ENCODE measurements at regions not wholly inside any gene's neighbourhood (a gene's known extent, or its start where the extent isn't known, plus 50 kb on each side); places are given as distances from the start of the nearest gene placed in this dataset.

DNA sequence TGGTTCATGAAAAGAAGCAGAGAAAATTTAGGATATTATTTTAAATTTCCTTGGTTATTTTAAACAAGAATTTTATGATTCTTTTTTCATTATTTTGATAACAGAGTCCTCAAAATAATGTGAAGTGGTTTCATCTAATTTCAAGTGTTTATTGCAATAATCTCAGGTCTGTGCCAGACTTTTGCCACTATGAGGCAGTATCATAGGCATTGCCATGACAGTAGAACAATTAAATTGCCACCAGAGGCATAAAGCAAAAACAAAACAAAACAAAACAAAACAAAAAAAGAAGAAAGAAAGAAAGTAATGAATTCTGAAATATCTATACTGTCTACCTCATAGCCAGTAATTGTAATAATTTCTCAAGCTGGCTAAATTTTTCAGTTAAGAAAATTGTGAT is 739.2 kb downstream of the KCTD8 start:
- no peak for TF ChIP-seq FOXM1 (IDR thresholded peaks at IDR 0.05; ENCODE audit: borderline replicate concordance)
- no peak for TF ChIP-seq FOXK2 (IDR thresholded peaks at IDR 0.05)
- TF ChIP-seq FOXA1 (IDR thresholded peaks at IDR 0.05): no peak
- TF ChIP-seq BHLHE40 (IDR thresholded peaks at IDR 0.05; ENCODE audit: borderline replicate concordance): no peak
- TF ChIP-seq ARNT (IDR thresholded peaks at IDR 0.05): no peak
- CTCF ChIA-PET: no interaction called here
- POLR2A ChIA-PET: no interaction called here
- no peak for DNase-seq (ENCODE audit: extremely low spot score)

DNA sequence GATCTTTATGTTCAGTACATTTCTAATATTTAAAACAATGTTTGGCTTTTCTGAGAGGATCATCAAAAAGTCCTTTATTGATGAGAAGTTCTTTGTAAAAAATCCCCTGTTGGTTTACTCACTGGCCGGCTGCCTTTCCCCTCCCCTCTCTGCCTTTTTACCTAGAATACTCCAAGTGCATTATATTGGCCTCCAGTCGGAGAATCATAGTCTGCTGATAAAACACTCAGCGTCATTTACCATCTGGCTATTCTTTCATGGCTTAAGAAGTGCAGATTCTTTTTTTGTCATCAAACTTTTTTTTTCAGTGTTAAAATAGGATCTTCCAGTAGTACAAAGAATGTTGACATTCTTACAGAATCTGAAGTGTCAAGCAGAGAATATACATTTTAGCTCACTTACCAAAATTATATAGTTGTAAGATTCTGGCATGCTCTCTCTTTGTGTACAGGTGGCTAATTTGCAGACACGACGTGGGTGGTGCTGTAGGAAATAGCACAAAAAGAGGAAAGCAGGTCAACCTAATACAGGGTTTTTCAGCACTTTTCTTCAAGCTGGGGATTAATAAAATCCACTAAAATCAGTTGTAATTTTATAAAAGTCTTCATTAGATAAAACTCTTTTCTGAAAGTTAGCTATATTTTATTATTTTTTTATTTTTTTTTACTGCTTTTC is 731.8 kb downstream of the KCTD8 start:
- TF ChIP-seq ZNF384 (IDR thresholded peaks at IDR 0.05) (no peak), FOXM1 (IDR thresholded peaks at IDR 0.05; ENCODE audit: borderline replicate concordance) (no peak), FOXK2 (IDR thresholded peaks at IDR 0.05) (no peak), TARDBP (IDR thresholded peaks at IDR 0.05) (no peak), FOXA1 (IDR thresholded peaks at IDR 0.05) (no peak), SP1 (IDR thresholded peaks at IDR 0.05) (no peak)
- POLR2A ChIA-PET: no interaction called here
- DNase-seq (ENCODE audit: extremely low spot score): no peak
- CTCF ChIA-PET: no interaction called here

DNA sequence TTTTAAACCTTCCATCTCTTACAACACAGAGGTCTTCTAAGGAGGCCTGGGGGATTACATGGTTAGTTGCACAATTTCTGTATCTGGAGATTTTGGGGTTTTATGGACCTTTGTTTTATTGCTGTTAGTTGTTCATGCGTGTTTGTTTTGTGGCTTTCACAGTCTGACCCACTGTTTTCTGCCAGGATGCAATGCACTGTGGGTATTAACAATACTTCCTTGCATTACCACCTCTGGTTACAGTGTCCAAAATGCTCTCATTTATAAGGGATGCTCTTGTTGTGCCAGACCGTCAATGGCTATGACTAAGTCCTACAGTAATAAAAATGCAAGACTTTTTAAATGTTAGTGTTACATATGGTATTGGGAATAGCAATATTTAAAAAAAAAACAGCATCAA is 730.2 kb downstream of the KCTD8 start:
- no peak for TF ChIP-seq HDGF (IDR thresholded peaks at IDR 0.05; ENCODE audit: borderline replicate concordance)
- TF ChIP-seq LEF1 (IDR thresholded peaks at IDR 0.05; ENCODE audit: borderline replicate concordance): no peak
- no peak for TF ChIP-seq FOXK2 (IDR thresholded peaks at IDR 0.05)
- no peak for TF ChIP-seq ELF4 (IDR thresholded peaks at IDR 0.05)
- TF ChIP-seq ZNF384 (IDR thresholded peaks at IDR 0.05): no peak
- no peak for TF ChIP-seq TARDBP (IDR thresholded peaks at IDR 0.05)
- no peak for TF ChIP-seq CTBP1 (IDR thresholded peaks at IDR 0.05; ENCODE audit: borderline replicate concordance)
- TF ChIP-seq NFRKB (IDR thresholded peaks at IDR 0.05): no peak
- TF ChIP-seq BHLHE40 (IDR thresholded peaks at IDR 0.05; ENCODE audit: borderline replicate concordance): no peak
- TF ChIP-seq, protein P1, sequence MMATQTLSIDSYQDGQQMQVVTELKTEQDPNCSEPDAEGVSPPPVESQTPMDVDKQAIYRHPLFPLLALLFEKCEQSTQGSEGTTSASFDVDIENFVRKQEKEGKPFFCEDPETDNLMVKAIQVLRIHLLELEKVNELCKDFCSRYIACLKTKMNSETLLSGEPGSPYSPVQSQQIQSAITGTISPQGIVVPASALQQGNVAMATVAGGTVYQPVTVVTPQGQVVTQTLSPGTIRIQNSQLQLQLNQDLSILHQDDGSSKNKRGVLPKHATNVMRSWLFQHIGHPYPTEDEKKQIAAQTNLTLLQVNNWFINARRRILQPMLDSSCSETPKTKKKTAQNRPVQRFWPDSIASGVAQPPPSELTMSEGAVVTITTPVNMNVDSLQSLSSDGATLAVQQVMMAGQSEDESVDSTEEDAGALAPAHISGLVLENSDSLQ (IDR thresholded peaks at IDR 0.05): no peak
- TF ChIP-seq SP1 (IDR thresholded peaks at IDR 0.05): no peak
- no peak for TF ChIP-seq FOXA1 (IDR thresholded peaks at IDR 0.05)
- TF ChIP-seq ARNT (IDR thresholded peaks at IDR 0.05): no peak
- TF ChIP-seq L3MBTL2 (conservative IDR thresholded peaks at IDR 0.05): no peak
- ChIA-PET CTCF (no interaction called here), POLR2A (no interaction called here)
- no peak for DNase-seq (ENCODE audit: extremely low spot score)

DNA sequence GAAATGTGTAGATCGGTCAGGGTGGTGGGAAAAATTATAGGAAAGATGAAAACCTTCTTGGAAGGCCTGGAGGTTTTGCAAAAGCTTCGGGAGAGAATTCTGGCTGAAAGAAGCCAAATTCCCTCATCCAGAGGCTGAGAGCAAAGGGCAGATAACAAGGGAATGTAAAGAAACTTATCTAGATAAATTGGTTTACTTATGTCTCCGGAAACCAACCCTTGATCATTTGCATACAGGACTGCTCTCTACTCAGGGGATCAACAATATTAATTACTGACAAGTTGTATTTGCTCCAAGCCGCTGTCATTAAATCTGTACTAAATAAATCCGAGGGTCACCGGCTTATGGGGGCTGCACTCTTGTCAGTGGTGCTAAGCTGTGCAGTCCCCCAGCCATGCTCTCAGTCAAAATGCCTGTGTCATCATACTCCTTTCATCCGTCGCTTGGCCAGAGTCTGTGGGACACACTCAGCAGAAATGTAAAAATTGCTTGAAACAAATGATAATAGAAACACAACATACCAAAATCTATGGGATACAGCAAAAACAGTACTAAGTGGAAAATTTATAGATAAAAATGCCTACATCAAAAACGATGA is 715.7 kb downstream of the KCTD8 start:
- POLR2A ChIA-PET: no interaction called here
- no peak for DNase-seq (ENCODE audit: extremely low spot score)
- CTCF ChIA-PET: no interaction called here
- no peak for TF ChIP-seq ZNF384 (IDR thresholded peaks at IDR 0.05)
- TF ChIP-seq L3MBTL2 (conservative IDR thresholded peaks at IDR 0.05): no peak
- TF ChIP-seq CTBP1 (IDR thresholded peaks at IDR 0.05; ENCODE audit: borderline replicate concordance): no peak
- TF ChIP-seq LEF1 (IDR thresholded peaks at IDR 0.05; ENCODE audit: borderline replicate concordance): no peak
- TF ChIP-seq FOXM1 (IDR thresholded peaks at IDR 0.05; ENCODE audit: borderline replicate concordance): no peak
- no peak for TF ChIP-seq TARDBP (IDR thresholded peaks at IDR 0.05)
- no peak for TF ChIP-seq NFRKB (IDR thresholded peaks at IDR 0.05)
- no peak for TF ChIP-seq ELF4 (IDR thresholded peaks at IDR 0.05)
- TF ChIP-seq FOXK2 (IDR thresholded peaks at IDR 0.05): no peak
- no peak for TF ChIP-seq ARNT (IDR thresholded peaks at IDR 0.05)
- no peak for TF ChIP-seq SP1 (IDR thresholded peaks at IDR 0.05)
- TF ChIP-seq BHLHE40 (IDR thresholded peaks at IDR 0.05; ENCODE audit: borderline replicate concordance): no peak
- no peak for TF ChIP-seq SUZ12 (IDR thresholded peaks at IDR 0.05)
- TF ChIP-seq HDGF (IDR thresholded peaks at IDR 0.05; ENCODE audit: borderline replicate concordance): no peak
- TF ChIP-seq FOXA1 (IDR thresholded peaks at IDR 0.05): no peak
- TF ChIP-seq, protein P1 (IDR thresholded peaks at IDR 0.05): no peak

DNA sequence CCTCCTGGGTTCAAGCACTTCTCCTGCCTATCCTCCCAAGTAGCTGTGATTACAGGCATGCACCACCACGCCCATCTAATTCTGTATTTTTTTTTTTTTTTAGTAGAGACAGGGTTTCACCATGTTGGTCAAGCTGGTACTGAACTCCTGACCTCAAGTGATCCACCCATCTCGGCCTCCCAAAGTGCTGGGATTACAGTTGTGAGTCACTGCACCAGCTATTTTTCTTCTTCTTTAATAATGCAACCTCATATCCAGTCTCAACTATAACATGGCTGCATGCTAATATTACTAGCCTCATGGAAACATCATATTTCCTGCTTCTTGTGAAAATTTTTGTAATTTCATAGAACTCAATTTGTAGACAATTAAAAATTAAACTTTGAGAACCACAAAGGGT is 706.5 kb downstream of the KCTD8 start:
- TF ChIP-seq CTBP1 (IDR thresholded peaks at IDR 0.05; ENCODE audit: borderline replicate concordance) (no peak), NFRKB (IDR thresholded peaks at IDR 0.05) (no peak), SUZ12 (IDR thresholded peaks at IDR 0.05) (no peak), FOXM1 (IDR thresholded peaks at IDR 0.05; ENCODE audit: borderline replicate concordance) (no peak), LEF1 (IDR thresholded peaks at IDR 0.05; ENCODE audit: borderline replicate concordance) (no peak), ELF4 (IDR thresholded peaks at IDR 0.05) (no peak), SP1 (IDR thresholded peaks at IDR 0.05) (no peak), L3MBTL2 (conservative IDR thresholded peaks at IDR 0.05) (no peak)
- TF ChIP-seq, protein P1 (IDR thresholded peaks at IDR 0.05): no peak
- ChIA-PET CTCF (no interaction called here), POLR2A (no interaction called here)
- DNase-seq (ENCODE audit: extremely low spot score): no peak

DNA sequence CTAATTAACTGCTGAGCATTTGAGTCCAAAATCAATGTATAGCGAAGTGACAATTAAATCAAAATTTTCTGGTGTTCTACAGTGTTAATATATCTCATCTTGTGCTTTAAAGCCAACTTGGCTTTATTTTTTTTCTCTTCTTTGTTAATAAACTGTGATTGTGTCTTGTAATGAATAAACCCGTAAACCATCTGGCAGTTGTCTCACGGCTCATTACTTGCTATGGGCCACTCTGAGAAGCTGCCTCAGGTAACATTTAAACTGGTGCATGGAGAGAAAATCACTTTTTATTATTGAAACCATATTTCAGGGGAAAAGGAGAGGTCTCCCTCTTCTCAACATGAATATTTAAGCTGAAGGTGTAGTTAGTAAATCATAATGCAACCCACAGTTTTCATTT is 694.0 kb downstream of the KCTD8 start:
- TF ChIP-seq ZNF384 (IDR thresholded peaks at IDR 0.05): no peak
- ChIA-PET CTCF (no interaction called here), POLR2A (no interaction called here)
- no peak for DNase-seq (ENCODE audit: extremely low spot score)

DNA sequence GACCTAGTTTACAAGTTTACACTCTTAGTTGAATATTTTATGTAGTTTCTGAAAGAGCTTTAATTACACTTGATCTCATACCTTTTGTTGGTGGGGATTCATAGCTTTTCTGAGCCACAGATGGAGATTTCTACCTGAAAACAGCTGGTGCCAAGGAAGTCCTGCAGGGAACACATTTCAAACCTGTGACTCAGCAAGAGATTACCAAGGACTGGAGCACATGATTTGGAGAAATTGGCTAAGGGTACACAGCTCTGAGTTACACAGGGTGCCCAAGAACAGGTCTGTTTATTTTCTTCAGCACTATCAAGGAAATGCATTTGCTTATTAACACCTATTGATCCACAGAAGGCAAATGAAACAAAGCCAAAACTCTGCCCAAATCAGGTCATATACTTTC is 691.5 kb downstream of the KCTD8 start:
- DNase-seq (ENCODE audit: extremely low spot score): no peak
- TF ChIP-seq L3MBTL2 (conservative IDR thresholded peaks at IDR 0.05) (no peak), NFRKB (IDR thresholded peaks at IDR 0.05) (no peak), BHLHE40 (IDR thresholded peaks at IDR 0.05; ENCODE audit: borderline replicate concordance) (no peak), SUZ12 (IDR thresholded peaks at IDR 0.05) (no peak), ARNT (IDR thresholded peaks at IDR 0.05) (no peak), HDGF (IDR thresholded peaks at IDR 0.05; ENCODE audit: borderline replicate concordance) (no peak), CTBP1 (IDR thresholded peaks at IDR 0.05; ENCODE audit: borderline replicate concordance) (no peak), ZNF384 (IDR thresholded peaks at IDR 0.05) (no peak), ELF4 (IDR thresholded peaks at IDR 0.05) (no peak), FOXM1 (IDR thresholded peaks at IDR 0.05; ENCODE audit: borderline replicate concordance) (no peak), LEF1 (IDR thresholded peaks at IDR 0.05; ENCODE audit: borderline replicate concordance) (no peak), FOXA1 (IDR thresholded peaks at IDR 0.05) (no peak), FOXK2 (IDR thresholded peaks at IDR 0.05) (no peak), TARDBP (IDR thresholded peaks at IDR 0.05) (no peak), SP1 (IDR thresholded peaks at IDR 0.05) (no peak)
- TF ChIP-seq, protein P1 (IDR thresholded peaks at IDR 0.05): no peak
- POLR2A ChIA-PET: no interaction called here
- CTCF ChIA-PET: no interaction called here

Data from HEK293T (cell line).